ENCODE measurements at regions not wholly inside any gene's neighbourhood (a gene's known extent, or its start where the extent isn't known, plus 50 kb on each side); places are given as distances from the start of the nearest gene placed in this dataset.
A peak's percentile ranks its signal among the peaks of the same experiment; 100 is the strongest.

GRCh38 chr12:38137716-38138115, 178.9 kb upstream of the ALG10B start:
- intact Hi-C loops (cut with DNase I) = no loop called here
- no peak for ATAC-seq
- no peak for DNase-seq (ENCODE audit: missing footprints)

- intact Hi-C loops (cut with DNase I) = loop anchor here (1.0 kb wide), 1 partner anchor 178 kb away; the partner anchor contains the start of gene ALG10B
- ATAC-seq = peak; percentile 44
- no peak for DNase-seq (ENCODE audit: missing footprints)
Measured at GRCh38 chr12:38138225-38139221, 178.1 kb upstream of the ALG10B start.

GRCh38 chr12:38139456-38139855, 177.1 kb upstream of the ALG10B start:
- ATAC-seq = no peak

GRCh38 chr12:38141239-38141638, 175.3 kb upstream of the ALG10B start:
- intact Hi-C loops (cut with DNase I) = no loop called here
- ATAC-seq = no peak
- no peak for DNase-seq (ENCODE audit: missing footprints)

More at GRCh38 chr12:38139456-38139855, 177.1 kb upstream of the ALG10B start:
- DNase-seq (ENCODE audit: missing footprints) = no peak
- intact Hi-C loops (cut with DNase I) = loop anchor here (1.0 kb wide), 1 partner anchor 177 kb away; the partner anchor contains the start of gene ALG10B

GRCh38 chr12:38141861-38142260, 174.7 kb upstream of the ALG10B start:
- intact Hi-C loops (cut with DNase I) = no loop called here
- ATAC-seq (no peak), DNase-seq (ENCODE audit: missing footprints) (no peak)

- intact Hi-C loops (cut with DNase I) = no loop called here
- no peak for ATAC-seq
- DNase-seq (ENCODE audit: missing footprints) = no peak
Measured at GRCh38 chr12:38142974-38143373, 173.6 kb upstream of the ALG10B start.

- intact Hi-C loops (cut with DNase I) = no loop called here
- no peak for ATAC-seq
- no peak for DNase-seq (ENCODE audit: missing footprints)
Measured at GRCh38 chr12:38144049-38144448, 172.5 kb upstream of the ALG10B start.

GRCh38 chr12:38144601-38145436, 171.8 kb upstream of the ALG10B start:
- no peak for DNase-seq (ENCODE audit: missing footprints)
- intact Hi-C loops (cut with DNase I) = no loop called here
- no peak for ATAC-seq

- ATAC-seq (no peak), DNase-seq (ENCODE audit: missing footprints) (no peak)
- intact Hi-C loops (cut with DNase I) = no loop called here
Measured at GRCh38 chr12:38149395-38150073, 167.0 kb upstream of the ALG10B start.

- no peak for DNase-seq (ENCODE audit: missing footprints)
Measured at GRCh38 chr12:38151991-38152700, 164.4 kb upstream of the ALG10B start.

GRCh38 chr12:38152816-38153736, 163.5 kb upstream of the ALG10B start:
- no peak for DNase-seq (ENCODE audit: missing footprints)
- intact Hi-C loops (cut with DNase I) = no loop called here
- ATAC-seq = no peak

More at GRCh38 chr12:38151991-38152700, 164.4 kb upstream of the ALG10B start:
- intact Hi-C loops (cut with DNase I) = no loop called here
- ATAC-seq = no peak

- no peak for DNase-seq (ENCODE audit: missing footprints)
- intact Hi-C loops (cut with DNase I) = no loop called here
- no peak for ATAC-seq
Measured at GRCh38 chr12:38153737-38154061, 162.9 kb upstream of the ALG10B start.

- DNase-seq (ENCODE audit: missing footprints) (no peak), ATAC-seq (no peak)
- intact Hi-C loops (cut with DNase I) = no loop called here
Measured at GRCh38 chr12:38154096-38155019, 162.2 kb upstream of the ALG10B start.

- no peak for DNase-seq (ENCODE audit: missing footprints)
- no peak for ATAC-seq
- intact Hi-C loops (cut with DNase I) = no loop called here
Measured at GRCh38 chr12:38155020-38155395, 161.6 kb upstream of the ALG10B start.

- DNase-seq (ENCODE audit: missing footprints) (no peak), ATAC-seq (no peak)
- intact Hi-C loops (cut with DNase I) = no loop called here
Measured at GRCh38 chr12:38155526-38156496, 160.8 kb upstream of the ALG10B start.
